GM18508 (cell line): ENCODE measurements at regions not wholly inside any gene's neighbourhood (a gene's known extent, or its start where the extent isn't known, plus 50 kb on each side); places are given as distances from the start of the nearest gene placed in this dataset.
A peak's percentile ranks its signal among the peaks of the same experiment; 100 is the strongest.

Source experiments
- ATAC-seq: cut with Tn5 transposase; IDR thresholded peaks from one replicate; pipeline ENCODE4 v1.9.1; 2021; ENCODE audit warnings: moderate number of reproducible peaks; ENCODE audit not compliant: insufficient read depth, unreplicated experiment

GRCh38 chr6:82017773-82018172, 229.8 kb downstream of the IBTK start:
- ATAC-seq: no peak

DNA sequence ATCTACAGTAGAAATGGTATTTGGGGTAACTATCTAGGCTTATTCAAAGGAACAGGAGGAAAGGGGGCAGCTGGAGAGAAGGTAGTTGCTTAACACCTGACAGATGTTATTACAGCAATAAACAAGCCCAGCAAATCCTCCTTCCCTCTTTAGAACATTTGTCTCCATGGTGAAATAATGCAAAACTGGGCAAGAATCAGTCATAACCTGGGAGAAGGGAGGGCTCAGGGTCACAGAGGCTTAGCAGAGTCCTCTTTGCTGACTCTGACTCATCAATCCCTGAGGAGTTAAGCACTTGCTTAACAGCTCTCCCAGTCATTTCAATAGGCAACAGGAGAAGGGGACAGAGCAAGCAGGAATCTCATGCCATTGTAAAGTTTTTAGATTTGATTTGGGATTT, 230.3 kb downstream of the IBTK start:
- ATAC-seq: no peak

- no peak for ATAC-seq
Observed at GRCh38 chr6:82015526-82015925, 232.0 kb downstream of the IBTK start.

- ATAC-seq: no peak
Observed at GRCh38 chr6:82015043-82015442, 232.5 kb downstream of the IBTK start.

GRCh38 chr6:82013561-82014530, 233.7 kb downstream of the IBTK start:
- ATAC-seq: no peak

- ATAC-seq: peak; percentile 81
Observed at GRCh38 chr6:82006027-82006738, 241.4 kb downstream of the IBTK start.

DNA sequence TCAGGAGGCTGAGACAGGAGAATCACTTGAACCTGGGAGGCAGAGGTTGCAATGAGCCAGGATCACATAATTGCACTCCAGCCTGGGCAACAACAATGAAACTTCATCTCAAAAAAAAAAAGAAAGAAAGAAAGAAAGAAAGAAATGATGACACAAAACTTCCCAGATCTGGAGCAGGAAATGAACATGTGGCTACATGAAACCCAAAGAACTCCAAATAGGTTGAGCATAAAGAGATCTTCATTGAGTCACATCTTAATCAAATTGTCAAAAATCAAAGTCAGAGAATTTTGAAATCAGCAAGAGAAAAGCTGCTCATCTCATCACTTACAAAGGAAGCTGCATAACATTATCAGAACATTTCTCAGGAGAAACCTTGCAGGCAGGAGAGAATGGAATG, 247.0 kb downstream of the IBTK start:
- ATAC-seq: no peak

GRCh38 chr6:81999826-82000225, 247.3 kb upstream of the TENT5A start:
- ATAC-seq: no peak

GRCh38 chr6:81999270-81999669, 246.8 kb upstream of the TENT5A start:
- no peak for ATAC-seq

GRCh38 chr6:81998432-81998831, 246.0 kb upstream of the TENT5A start:
- ATAC-seq: no peak

DNA sequence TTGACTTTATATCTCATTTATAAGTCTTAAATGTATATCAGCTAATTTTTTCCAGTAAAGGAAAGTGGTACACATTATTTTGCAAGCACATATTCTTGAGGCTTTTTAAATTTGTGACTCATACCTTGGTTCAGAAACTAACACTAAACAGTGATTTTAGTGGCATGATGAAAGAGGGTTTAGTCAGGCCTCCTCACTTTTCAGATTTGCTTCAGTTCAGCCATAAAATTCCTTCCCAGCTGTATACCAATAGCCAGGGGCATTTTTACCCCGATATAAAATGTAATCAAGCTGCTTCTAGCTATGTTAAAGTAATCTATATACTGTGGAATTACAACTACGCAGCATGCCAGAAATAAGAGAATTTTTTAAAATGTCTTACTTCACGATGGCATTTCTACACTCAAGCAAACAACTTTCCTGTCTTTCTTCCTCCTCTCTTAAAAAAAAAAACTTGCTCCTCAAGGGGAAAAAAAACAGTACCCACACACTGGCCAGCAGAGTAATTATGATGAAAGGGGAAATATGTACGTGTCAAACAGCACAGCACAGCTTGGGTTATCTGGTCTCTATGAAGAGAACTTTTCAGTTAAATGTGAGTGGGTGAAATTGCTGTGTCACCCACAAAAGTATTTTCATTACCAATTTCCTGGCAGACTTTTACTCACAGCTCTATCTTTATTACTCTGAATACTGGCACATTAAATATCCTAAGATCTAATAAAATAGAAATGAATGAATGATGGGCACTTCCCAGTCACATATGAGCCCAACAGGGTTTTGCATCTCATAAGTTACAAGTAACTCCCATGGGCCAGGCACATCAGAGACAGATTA, 244.8 kb upstream of the TENT5A start:
- ATAC-seq: peak; percentile 72

- ATAC-seq: no peak
Observed at GRCh38 chr6:81996414-81996813, 243.9 kb upstream of the TENT5A start.

GRCh38 chr6:81995548-81996289, 243.2 kb upstream of the TENT5A start:
- ATAC-seq: no peak

DNA sequence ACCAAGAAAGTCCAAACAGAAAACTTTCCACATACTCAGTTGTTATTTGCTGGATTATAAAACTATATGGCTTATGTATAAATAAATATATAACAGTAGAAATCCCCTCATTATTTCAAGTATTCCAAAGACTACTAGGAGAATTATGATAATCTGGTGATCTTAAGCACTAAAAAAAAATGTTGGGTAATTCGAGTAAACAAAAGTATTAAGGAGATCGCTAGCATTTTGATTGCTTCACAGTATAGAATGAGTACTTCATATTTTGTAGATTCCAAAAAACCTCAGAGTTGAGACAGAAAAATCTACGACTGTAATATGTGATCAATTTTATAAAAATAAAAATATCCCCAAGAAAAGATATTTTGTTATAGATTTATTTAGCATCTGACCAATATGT, 236.4 kb upstream of the TENT5A start:
- ATAC-seq: no peak

GRCh38 chr6:81988446-81988845, 236.0 kb upstream of the TENT5A start:
- no peak for ATAC-seq

DNA sequence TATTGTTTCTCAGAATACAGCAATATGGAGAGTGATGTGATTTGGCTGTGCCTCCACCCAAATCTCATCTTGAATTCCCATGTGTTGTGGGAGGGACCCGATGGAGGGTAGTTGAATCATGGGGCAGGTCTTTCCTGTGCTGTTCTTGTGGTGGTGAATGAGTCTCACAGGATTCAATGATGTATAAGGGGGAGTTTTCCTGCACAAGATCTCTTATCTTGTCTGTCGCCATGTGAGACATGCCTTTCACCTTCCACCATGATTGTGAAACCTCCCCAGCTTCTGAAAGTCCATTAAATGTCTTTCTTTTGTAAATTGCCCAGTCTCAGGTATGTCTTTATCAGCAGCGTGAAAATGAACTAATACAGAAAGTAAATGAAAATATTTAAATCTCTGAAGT, 234.8 kb upstream of the TENT5A start:
- no peak for ATAC-seq

DNA sequence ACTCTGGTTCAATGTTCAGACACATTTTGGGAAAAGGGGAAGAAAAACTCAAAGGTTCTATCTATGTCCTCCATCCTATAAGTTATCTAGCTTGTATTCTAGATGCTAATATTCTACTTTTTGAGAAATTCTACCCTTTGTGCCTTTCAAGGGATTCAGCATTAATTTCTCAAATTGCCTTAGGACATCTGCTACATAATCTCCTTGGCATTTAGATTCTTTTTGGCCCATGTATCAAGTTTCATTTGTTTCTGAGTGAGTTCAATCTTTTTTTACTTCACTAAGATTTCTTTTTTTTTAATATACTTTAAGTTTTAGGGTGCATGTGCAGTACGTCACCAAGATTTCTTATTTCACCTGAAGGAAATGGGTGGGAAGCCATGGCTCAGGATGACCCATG, 232.7 kb upstream of the TENT5A start:
- ATAC-seq: no peak

DNA sequence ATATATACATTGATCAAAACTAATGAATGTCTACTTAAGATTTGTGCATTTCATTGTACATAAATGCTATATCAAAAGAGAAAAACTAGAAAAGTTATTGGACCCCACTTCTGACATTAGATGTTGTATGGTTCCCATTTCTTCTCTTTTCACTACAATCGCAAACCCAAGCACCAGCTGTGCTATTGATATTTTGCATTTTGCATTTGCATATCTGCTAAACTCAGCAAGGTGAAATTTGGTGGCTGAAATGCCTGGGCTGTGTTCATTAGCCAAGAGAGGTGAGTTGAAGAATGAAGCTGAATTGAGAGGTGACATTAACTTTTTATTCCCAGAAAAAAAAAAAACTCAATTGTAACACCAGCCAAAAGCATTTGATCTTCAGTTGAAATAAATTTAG, 232.1 kb upstream of the TENT5A start:
- ATAC-seq: no peak

GRCh38 chr6:81981812-81982211, 229.3 kb upstream of the TENT5A start:
- no peak for ATAC-seq

DNA sequence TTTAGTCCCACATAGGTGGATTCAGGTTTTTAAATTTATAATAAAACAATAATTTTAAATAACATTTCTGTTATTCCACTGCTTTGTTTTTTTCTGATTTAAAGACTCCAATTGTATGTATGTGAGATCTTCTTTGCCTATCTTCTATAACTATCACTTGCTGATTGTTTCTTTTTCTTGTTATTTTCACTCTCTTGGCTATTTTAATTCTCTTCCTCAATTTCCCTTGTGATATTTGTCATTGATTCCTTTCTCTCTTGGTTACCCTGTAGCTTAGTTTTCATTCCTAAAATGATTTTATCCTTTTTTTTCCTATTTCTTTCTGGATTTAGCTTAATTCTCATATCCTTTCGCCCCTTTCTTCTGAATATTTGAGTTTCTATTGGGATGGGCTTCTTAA, 227.3 kb upstream of the TENT5A start:
- no peak for ATAC-seq
